WTC11 (cell line): ENCODE measurements at regions not wholly inside any gene's neighbourhood (a gene's known extent, or its start where the extent isn't known, plus 50 kb on each side); places are given as distances from the start of the nearest gene placed in this dataset.

Source experiments
- ATAC-seq: fragments of 200-7000 bp; cut with Tn5 transposase; 2 replicates; pipeline ENCODE4 v1.10.0; 2021; ENCODE audit warnings: mild to moderate bottlenecking, moderate library complexity
- CTCF ChIA-PET: fragments of 300-600 bp; sonication (Branson Sonifier 250); formaldehyde crosslinking; loops from one replicate; lab custom pipeline; 2021; ENCODE audit warnings: antibody characterized with exemption; lab: Charles Lee
- POLR2A ChIA-PET: fragments of 350-600 bp; sonication (Branson Sonifier 250); formaldehyde crosslinking; loops from one replicate; lab custom pipeline; 2021; ENCODE audit warnings: antibody characterized with exemption; lab: Charles Lee
- DNase-seq: peaks from one replicate; pipeline ENCODE4 v3.0.0; 2021; ENCODE audit warnings: low spot score
- H3K27ac Mint-ChIP-seq: 2 replicates; pipeline ENCODE4 v1.8.0; 2021; ENCODE audit warnings: mixed read lengths
- H3K27me3 Mint-ChIP-seq: 2 replicates; pipeline ENCODE4 v1.8.0; 2021; ENCODE audit warnings: low read depth, mild to moderate bottlenecking, moderate library complexity, mixed read lengths
- H3K36me3 Mint-ChIP-seq: 2 replicates; pipeline ENCODE4 v1.8.0; 2021; ENCODE audit warnings: mixed read lengths
- H3K4me1 Mint-ChIP-seq: 2 replicates; pipeline ENCODE4 v1.8.0; 2022; ENCODE audit warnings: mixed read lengths
- H3K4me3 Mint-ChIP-seq: 2 replicates; pipeline ENCODE4 v1.8.0; 2021; ENCODE audit warnings: mild to moderate bottlenecking, moderate library complexity, mixed read lengths
- H3K9me3 Mint-ChIP-seq: 2 replicates; pipeline ENCODE4 v1.8.0; 2021; ENCODE audit warnings: mixed read lengths
- AFF4 ChIP-seq: sonication (generic); formaldehyde crosslinking; IDR thresholded peaks from 2 replicates; pipeline ENCODE4 v1.8.1; 2023; ENCODE audit warnings: mild to moderate bottlenecking, missing genetic modification reagents, borderline replicate concordance
- ATF2 ChIP-seq: sonication (generic); formaldehyde crosslinking; IDR thresholded peaks from 2 replicates; pipeline ENCODE4 v1.8.1; 2022; ENCODE audit warnings: low read depth, missing genetic modification reagents, borderline replicate concordance
- CBFB ChIP-seq: sonication (generic); formaldehyde crosslinking; IDR thresholded peaks from 2 replicates; pipeline ENCODE4 v1.8.1; 2022; ENCODE audit warnings: mild to moderate bottlenecking, low read depth, missing genetic modification reagents
- CREM ChIP-seq: sonication (generic); formaldehyde crosslinking; IDR thresholded peaks from 2 replicates; pipeline ENCODE4 v1.8.1; 2022; ENCODE audit warnings: mild to moderate bottlenecking, missing genetic modification reagents, moderate library complexity
- E2F1 ChIP-seq: sonication (generic); formaldehyde crosslinking; IDR thresholded peaks from 2 replicates; pipeline ENCODE4 v1.8.0; 2022; ENCODE audit warnings: mild to moderate bottlenecking, missing genetic modification reagents
- ELF4 ChIP-seq: sonication (generic); formaldehyde crosslinking; IDR thresholded peaks from 2 replicates; pipeline ENCODE4 v1.8.1; 2022; ENCODE audit warnings: low read depth, mild to moderate bottlenecking, moderate library complexity, missing genetic modification reagents
- EMX1 ChIP-seq: fragments of 250-450 bp; sonication (Bioruptor Pico); IDR thresholded peaks from 2 replicates; pipeline ENCODE4 v1.8.0; 2021; ENCODE audit warnings: mild to moderate bottlenecking
- ERG ChIP-seq: fragments of 250-450 bp; sonication (Bioruptor Pico); IDR thresholded peaks from 2 replicates; pipeline ENCODE4 v1.8.0; 2021; ENCODE audit warnings: mild to moderate bottlenecking
- ESRRA ChIP-seq: sonication (generic); formaldehyde crosslinking; IDR thresholded peaks from 2 replicates; pipeline ENCODE4 v1.8.1; 2022; ENCODE audit warnings: mild to moderate bottlenecking, missing genetic modification reagents, borderline replicate concordance
- ETV6 ChIP-seq: sonication (generic); formaldehyde crosslinking; IDR thresholded peaks from 2 replicates; pipeline ENCODE4 v1.8.1; 2022; ENCODE audit warnings: mild to moderate bottlenecking, missing genetic modification reagents
- FOXJ3 ChIP-seq: sonication (generic); formaldehyde crosslinking; IDR thresholded peaks from 2 replicates; pipeline ENCODE4 v1.9.0; 2021; ENCODE audit warnings: missing genetic modification reagents, mild to moderate bottlenecking, borderline replicate concordance
- FOXK1 ChIP-seq: sonication (generic); formaldehyde crosslinking; IDR thresholded peaks from 2 replicates; pipeline ENCODE4 v1.8.0; 2022; ENCODE audit warnings: mild to moderate bottlenecking, moderate library complexity, missing genetic modification reagents
- GRHL2 ChIP-seq: fragments of 250-450 bp; sonication (Bioruptor Pico); IDR thresholded peaks from 2 replicates; pipeline ENCODE4 v1.8.0; 2022; ENCODE audit warnings: mild to moderate bottlenecking, moderate library complexity; ENCODE audit not compliant: insufficient replicate concordance, severe bottlenecking
- GTF2I ChIP-seq: fragments of 250-450 bp; sonication (Bioruptor Pico); conservative IDR thresholded peaks from 2 replicates; pipeline ENCODE4 v1.4.0; 2021; ENCODE audit warnings: mild to moderate bottlenecking
- MAX ChIP-seq: sonication (generic); formaldehyde crosslinking; IDR thresholded peaks from 2 replicates; pipeline ENCODE4 v1.8.0; 2022; ENCODE audit warnings: mild to moderate bottlenecking, missing genetic modification reagents
- MLX ChIP-seq: sonication (generic); formaldehyde crosslinking; IDR thresholded peaks from 2 replicates; pipeline ENCODE4 v1.8.1; 2023; ENCODE audit warnings: mild to moderate bottlenecking, missing genetic modification reagents, moderate library complexity
- NFATC4 ChIP-seq: fragments of 250-450 bp; sonication (Bioruptor Pico); IDR thresholded peaks from 2 replicates; pipeline ENCODE4 v1.9.0; 2021; ENCODE audit warnings: mild to moderate bottlenecking
- NFE2L1 ChIP-seq: sonication (generic); formaldehyde crosslinking; IDR thresholded peaks from 2 replicates; pipeline ENCODE4 v1.8.1; 2023; ENCODE audit warnings: missing genetic modification reagents
- NFYB ChIP-seq: sonication (generic); formaldehyde crosslinking; conservative IDR thresholded peaks from 2 replicates; pipeline ENCODE4 v1.8.0; 2022; ENCODE audit warnings: low read depth, missing genetic modification reagents
- SMAD4 ChIP-seq: sonication (generic); formaldehyde crosslinking; IDR thresholded peaks from 2 replicates; pipeline ENCODE4 v1.8.0; 2022; ENCODE audit warnings: mild to moderate bottlenecking, missing genetic modification reagents
- USF2 ChIP-seq: sonication (generic); formaldehyde crosslinking; IDR thresholded peaks from 2 replicates; pipeline ENCODE4 v1.8.1; 2023; ENCODE audit warnings: mild to moderate bottlenecking, missing genetic modification reagents, moderate library complexity
- ZMAT4 ChIP-seq: fragments of 250-450 bp; sonication (Bioruptor Pico); IDR thresholded peaks from 2 replicates; pipeline ENCODE4 v1.9.0; 2021; ENCODE audit warnings: mild to moderate bottlenecking
- ZNF138 ChIP-seq: sonication (generic); formaldehyde crosslinking; conservative IDR thresholded peaks from 2 replicates; pipeline ENCODE4 v1.8.1; 2022; ENCODE audit warnings: mild to moderate bottlenecking, moderate library complexity, missing genetic modification reagents
- ZNF396 ChIP-seq: fragments of 250-450 bp; sonication (Bioruptor Pico); IDR thresholded peaks from 2 replicates; pipeline ENCODE4 v1.8.0; 2021; ENCODE audit warnings: mild to moderate bottlenecking, moderate library complexity, borderline replicate concordance

- TF ChIP-seq ATF2 (CRISPR knock-in tag) = no peak
- no peak for TF ChIP-seq EMX1 (CRISPR knock-in tag)
- TF ChIP-seq FOXJ3 (CRISPR knock-in tag) = no peak
- no peak for TF ChIP-seq NFE2L1
- no peak for TF ChIP-seq ELF4
- no peak for TF ChIP-seq ESRRA (CRISPR knock-in tag)
- no peak for TF ChIP-seq ZNF396 (CRISPR knock-in tag)
Observed at GRCh38 chr4:36917413-36917812, 327.1 kb upstream of the NWD2 start (continued).

GRCh38 chr4:36919721-36920120 lies 324.8 kb upstream of the NWD2 start:
- no peaks in the 10 kb centered on the region for H3K27me3 Mint-ChIP-seq
- DNase-seq (no peak), ATAC-seq (no peak)
- CTCF ChIA-PET = no interaction called here
- H3K27ac Mint-ChIP-seq = no peak overlapping the region
- no peaks in the 10 kb centered on the region for H3K36me3 Mint-ChIP-seq
- H3K4me1 Mint-ChIP-seq = peaks cover 11% of the 10 kb centered on the region
- H3K4me3 Mint-ChIP-seq = no peak overlapping the region
- POLR2A ChIA-PET = no interaction called here
- TF ChIP-seq SMAD4 (CRISPR knock-in tag) (no peak), NFYB (CRISPR knock-in tag) (no peak), ETV6 (CRISPR knock-in tag) (no peak), ZNF396 (CRISPR knock-in tag) (no peak), ZNF138 (no peak), GTF2I (CRISPR knock-in tag) (no peak), MAX (CRISPR knock-in tag) (no peak)
- no peaks in the 10 kb centered on the region for H3K9me3 Mint-ChIP-seq

- H3K36me3 Mint-ChIP-seq = no peaks in the 10 kb centered on the region
- no peak overlapping the region for H3K27ac Mint-ChIP-seq
- H3K4me1 Mint-ChIP-seq = 0 out of 2 replicates have a peak, but pooled peaks cover 2% of the 10 kb centered on the region
- H3K4me3 Mint-ChIP-seq = no peak overlapping the region
- ChIA-PET POLR2A (no interaction called here), CTCF (no interaction called here)
- no peaks in the 10 kb centered on the region for H3K9me3 Mint-ChIP-seq
- DNase-seq (no peak), ATAC-seq (no peak)
- H3K27me3 Mint-ChIP-seq = no peaks in the 10 kb centered on the region
- no peak for TF ChIP-seq NFATC4 (CRISPR knock-in tag)
- no peak for TF ChIP-seq MLX (CRISPR knock-in tag)
- no peak for TF ChIP-seq AFF4
- no peak for TF ChIP-seq CBFB (CRISPR knock-in tag)
- TF ChIP-seq GRHL2 = no peak
- TF ChIP-seq CREM (CRISPR knock-in tag) = no peak
- no peak for TF ChIP-seq ERG (CRISPR knock-in tag)
- TF ChIP-seq USF2 (CRISPR knock-in tag) = no peak
- TF ChIP-seq ZMAT4 (CRISPR knock-in tag) = no peak
- TF ChIP-seq FOXK1 = no peak
- TF ChIP-seq E2F1 (CRISPR knock-in tag) = no peak
Observed at GRCh38 chr4:36921476-36922216, 322.9 kb upstream of the NWD2 start.
